ENCODE measurements at regions not wholly inside any gene's neighbourhood (a gene's known extent, or its start where the extent isn't known, plus 50 kb on each side); places are given as distances from the start of the nearest gene placed in this dataset.

DNA sequence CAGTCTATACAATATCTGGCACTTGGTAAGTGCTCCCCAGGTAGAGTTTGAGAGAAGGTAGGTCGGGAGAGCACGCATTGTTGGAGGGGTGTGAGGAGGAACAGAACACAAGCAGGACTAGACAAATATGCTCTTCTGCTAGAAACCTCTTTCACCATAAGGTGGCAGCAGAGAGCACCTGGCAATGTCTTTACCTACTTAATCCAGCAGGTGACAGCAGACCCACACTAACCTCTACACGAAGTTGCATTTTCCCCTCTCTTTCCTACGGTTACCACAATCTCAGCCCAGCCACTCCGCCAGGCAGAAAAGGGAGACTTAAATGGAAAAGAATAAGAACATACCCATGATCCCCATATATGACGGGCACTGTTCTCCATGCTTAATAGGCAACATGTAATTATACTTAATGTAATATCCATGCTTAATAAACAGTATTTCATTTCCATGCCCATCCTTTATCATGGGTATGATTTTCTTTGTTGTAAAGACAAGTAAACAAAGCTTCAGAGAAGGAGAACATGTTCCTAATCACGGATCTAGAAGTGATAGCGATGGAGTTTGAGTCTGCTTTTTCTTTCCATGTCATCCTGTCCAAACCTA is 55.1 kb upstream of the CCL2 start:
- TF ChIP-seq CTCF (IDR thresholded peaks at IDR 0.05) (peak; percentile 97 to 100 (median 100)), POLR2A (IDR thresholded peaks at IDR 0.05) (no peak)

Measured in esophagus squamous epithelium (tissue), 4 donors.